ENCODE measurements at regions not wholly inside any gene's neighbourhood (a gene's known extent, or its start where the extent isn't known, plus 50 kb on each side); places are given as distances from the start of the nearest gene placed in this dataset.

- Mint-ChIP-seq H3K9me3 (ENCODE audit: low read depth) (peaks cover 2% of the 10 kb centered on the region), H3K27ac (no peak overlapping the region), H3K36me3 (no peaks in the 10 kb centered on the region), H3K4me1 (no peaks in the 10 kb centered on the region), H3K27me3 (no peaks in the 10 kb centered on the region), H3K4me3 (no peak overlapping the region)
- ATAC-seq (no peak), DNase-seq (no peak)
- CTCF ChIA-PET, result no interaction called here
Observed at GRCh38 chr6:85118652-85119235, 331.1 kb upstream of the NT5E start.

DNA sequence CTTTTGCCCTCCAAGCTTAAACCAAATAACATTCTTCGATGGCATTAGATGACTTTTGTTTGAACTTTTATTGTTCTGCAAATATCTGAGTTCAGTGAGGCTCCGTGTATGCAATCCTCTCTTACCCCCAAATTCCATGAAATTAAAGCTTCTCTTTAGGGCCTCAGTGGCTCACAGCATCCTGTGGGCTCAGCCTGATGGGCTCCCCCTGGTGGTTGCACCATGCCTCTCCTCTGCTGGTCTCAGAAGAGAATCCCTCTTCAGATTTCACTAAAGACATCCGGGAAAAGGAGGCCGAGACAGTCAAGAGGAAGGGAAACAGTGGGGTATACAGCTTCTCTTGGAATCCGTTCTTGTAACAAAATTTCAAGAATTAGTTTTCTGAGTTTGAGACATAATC, 331.6 kb upstream of the NT5E start:
- ATAC-seq, result no peak
- Mint-ChIP-seq H3K9me3 (ENCODE audit: low read depth) (peaks cover 2% of the 10 kb centered on the region), H3K4me3 (no peak overlapping the region), H3K27ac (no peak overlapping the region), H3K36me3 (no peaks in the 10 kb centered on the region), H3K4me1 (no peaks in the 10 kb centered on the region), H3K27me3 (no peaks in the 10 kb centered on the region)
- DNase-seq, result no peak
- CTCF ChIA-PET, result no interaction called here

DNA sequence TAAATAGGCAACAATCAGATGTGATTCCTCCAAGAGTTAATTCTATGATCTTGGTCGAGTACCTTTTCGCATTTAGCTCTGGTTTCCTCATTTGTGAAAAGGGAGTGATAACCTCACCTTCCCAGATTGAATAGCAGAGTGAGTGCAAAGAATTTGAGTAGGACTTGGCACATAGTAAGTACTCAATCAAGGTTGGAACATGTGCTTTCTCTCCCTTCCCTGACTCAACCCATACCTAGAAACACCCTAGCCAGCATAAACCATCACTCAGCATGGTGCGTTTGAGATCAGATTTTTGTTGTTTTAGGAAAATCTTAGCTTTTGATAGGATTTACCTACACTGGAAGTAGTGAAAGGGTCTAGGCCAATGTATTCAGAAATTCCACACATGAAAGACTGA, 333.4 kb upstream of the NT5E start:
- CTCF ChIA-PET, result no interaction called here

DNA sequence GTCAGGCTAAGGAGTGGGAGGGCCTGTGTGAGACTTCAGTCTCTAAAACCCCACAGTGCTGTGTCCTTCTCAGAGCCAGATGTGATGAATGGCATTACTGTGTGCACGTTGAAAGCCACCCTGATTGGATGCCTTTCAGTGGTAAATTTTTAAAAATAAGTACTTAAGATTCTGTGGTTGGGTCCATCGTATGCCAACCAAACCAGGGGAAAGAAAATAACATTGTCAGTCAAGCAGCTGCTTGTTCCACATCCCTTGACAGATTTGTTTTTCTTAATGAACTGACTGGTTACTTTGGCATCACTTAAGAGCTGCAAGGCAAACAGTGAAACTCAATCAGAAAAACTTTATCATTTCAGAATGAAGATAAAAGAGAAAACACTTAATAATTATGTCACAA, 334.0 kb upstream of the NT5E start:
- Mint-ChIP-seq H3K9me3 (ENCODE audit: low read depth) (peaks cover 2% of the 10 kb centered on the region), H3K4me1 (no peaks in the 10 kb centered on the region), H3K27ac (no peak overlapping the region), H3K4me3 (no peak overlapping the region), H3K27me3 (no peaks in the 10 kb centered on the region), H3K36me3 (no peaks in the 10 kb centered on the region)
- DNase-seq, result no peak
- CTCF ChIA-PET, result interaction anchor here (1.0 kb wide), 1 partner anchor 11 kb away, joined by 3 read pairs; no protein-coding TSS in a partner anchor
- no peak for ATAC-seq

More for the DNA sequence above, 333.4 kb upstream of the NT5E start:
- Mint-ChIP-seq H3K4me3 (no peak overlapping the region), H3K36me3 (no peaks in the 10 kb centered on the region), H3K4me1 (no peaks in the 10 kb centered on the region), H3K9me3 (ENCODE audit: low read depth) (peaks cover 2% of the 10 kb centered on the region), H3K27me3 (no peaks in the 10 kb centered on the region), H3K27ac (no peak overlapping the region)
- DNase-seq (no peak), ATAC-seq (no peak)

GRCh38 chr6:85115376-85115775, 334.5 kb upstream of the NT5E start:
- Mint-ChIP-seq H3K4me1 (no peaks in the 10 kb centered on the region), H3K9me3 (ENCODE audit: low read depth) (peaks cover 2% of the 10 kb centered on the region), H3K27me3 (no peaks in the 10 kb centered on the region), H3K4me3 (no peak overlapping the region), H3K27ac (no peak overlapping the region), H3K36me3 (no peaks in the 10 kb centered on the region)
- CTCF ChIA-PET, result interaction anchor here (1.0 kb wide), 1 partner anchor 12 kb away, joined by 3 read pairs; no protein-coding TSS in a partner anchor
- no peak for ATAC-seq
- no peak for DNase-seq

DNA sequence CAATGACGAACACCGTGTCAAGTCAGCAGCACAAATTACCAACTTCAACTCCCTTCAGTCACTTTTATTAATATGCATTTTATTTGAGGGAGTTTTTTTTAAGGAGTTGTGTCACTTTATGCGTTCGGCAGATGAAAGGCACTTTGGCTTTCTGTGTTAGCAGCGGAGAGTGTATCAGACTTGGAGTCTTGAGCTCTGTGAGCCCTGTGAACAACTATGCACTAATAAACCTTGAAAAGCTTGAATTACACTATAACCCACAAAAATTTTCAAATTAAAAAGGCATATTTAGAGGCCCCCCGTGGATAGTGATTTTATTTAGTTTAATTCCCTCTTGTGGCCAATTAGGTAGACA, 335.3 kb upstream of the NT5E start:
- CTCF ChIA-PET, result interaction anchor here (1.0 kb wide), 1 partner anchor 13 kb away, joined by 3 read pairs; no protein-coding TSS in a partner anchor
- peaks cover 2% of the 10 kb centered on the region for H3K9me3 Mint-ChIP-seq (ENCODE audit: low read depth)
- ATAC-seq (no peak), DNase-seq (no peak)
- no peaks in the 10 kb centered on the region for H3K4me1 Mint-ChIP-seq
- no peaks in the 10 kb centered on the region for H3K36me3 Mint-ChIP-seq
- H3K27ac Mint-ChIP-seq, result no peak overlapping the region
- H3K4me3 Mint-ChIP-seq, result no peak overlapping the region
- no peaks in the 10 kb centered on the region for H3K27me3 Mint-ChIP-seq

DNA sequence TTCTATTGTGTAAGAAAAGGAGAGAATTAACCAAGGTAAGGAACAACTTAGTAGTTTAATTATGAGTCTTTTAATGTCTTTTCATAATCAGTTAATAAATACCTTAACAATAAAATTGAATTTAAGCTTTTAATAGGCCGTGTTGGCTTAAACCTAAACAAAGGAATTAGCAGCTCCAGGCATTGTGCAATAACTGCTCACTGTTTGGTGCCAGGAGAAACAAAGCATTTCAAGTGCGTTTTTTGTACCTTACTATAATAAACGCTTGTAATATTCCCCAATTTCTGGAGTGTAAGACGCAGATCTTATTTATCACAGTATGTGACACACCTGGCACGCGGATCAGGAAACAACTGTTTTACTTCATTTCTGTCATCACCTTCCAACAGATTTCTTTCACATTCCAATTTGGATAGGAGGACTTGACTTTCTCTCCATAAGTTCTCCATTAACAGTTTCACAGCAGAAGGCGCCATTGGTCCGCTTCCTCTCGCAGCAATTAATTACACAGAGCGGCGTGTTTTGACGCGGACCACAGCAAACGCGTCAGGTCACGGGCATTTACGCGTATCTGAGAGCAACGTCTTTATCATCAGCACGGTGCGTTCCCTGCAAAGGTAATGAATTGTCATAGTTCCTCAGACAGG, 335.8 kb upstream of the NT5E start:
- CTCF ChIA-PET, result no interaction called here
- ATAC-seq, result no peak
- H3K27ac Mint-ChIP-seq, result no peak overlapping the region
- no peaks in the 10 kb centered on the region for H3K27me3 Mint-ChIP-seq
- no peaks in the 10 kb centered on the region for H3K4me1 Mint-ChIP-seq
- H3K9me3 Mint-ChIP-seq (ENCODE audit: low read depth), result peaks cover 2% of the 10 kb centered on the region
- no peak for DNase-seq
- no peak overlapping the region for H3K4me3 Mint-ChIP-seq
- H3K36me3 Mint-ChIP-seq, result no peaks in the 10 kb centered on the region

GRCh38 chr6:85112540-85112939, 337.3 kb upstream of the NT5E start:
- DNase-seq (no peak), ATAC-seq (no peak)
- no peaks in the 10 kb centered on the region for H3K36me3 Mint-ChIP-seq
- H3K4me3 Mint-ChIP-seq, result no peak overlapping the region
- CTCF ChIA-PET, result no interaction called here
- no peaks in the 10 kb centered on the region for H3K4me1 Mint-ChIP-seq
- no peaks in the 10 kb centered on the region for H3K27me3 Mint-ChIP-seq
- no peak overlapping the region for H3K27ac Mint-ChIP-seq
- no peaks in the 10 kb centered on the region for H3K9me3 Mint-ChIP-seq (ENCODE audit: low read depth)

DNA sequence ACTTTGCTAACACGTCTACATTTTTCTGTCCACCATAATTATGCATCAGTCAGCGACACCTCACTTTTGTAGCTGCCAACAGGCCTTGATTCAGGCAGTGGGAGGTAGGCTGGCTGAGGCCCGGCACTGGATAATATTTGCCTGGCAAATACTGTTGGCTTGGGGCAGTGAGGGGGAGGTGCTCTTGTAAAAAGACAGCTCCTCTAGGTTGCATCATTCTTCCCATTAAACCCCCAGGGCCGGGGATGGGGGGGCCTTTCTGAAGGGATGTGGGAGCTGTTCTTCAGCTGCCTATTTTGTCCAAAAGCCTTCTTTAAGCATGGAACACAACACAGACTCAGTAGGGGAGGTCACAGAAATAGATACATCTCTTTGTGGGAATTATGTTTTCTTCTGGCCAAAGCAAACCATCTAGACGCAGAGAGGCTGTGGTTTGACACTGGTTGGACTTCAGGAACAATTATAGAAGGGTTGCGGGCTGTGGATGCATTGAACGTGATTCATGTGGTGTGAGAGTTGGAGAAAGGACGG, 338.3 kb upstream of the NT5E start:
- Mint-ChIP-seq H3K4me1 (no peaks in the 10 kb centered on the region), H3K27me3 (no peaks in the 10 kb centered on the region), H3K27ac (no peak overlapping the region), H3K9me3 (ENCODE audit: low read depth) (no peaks in the 10 kb centered on the region), H3K36me3 (no peaks in the 10 kb centered on the region), H3K4me3 (no peak overlapping the region)
- CTCF ChIA-PET, result no interaction called here
- no peak for ATAC-seq
- DNase-seq, result no peak

GRCh38 chr6:85110943-85111342, 338.9 kb upstream of the NT5E start:
- ATAC-seq (no peak), DNase-seq (no peak)
- Mint-ChIP-seq H3K27me3 (no peaks in the 10 kb centered on the region), H3K36me3 (no peaks in the 10 kb centered on the region), H3K4me1 (no peaks in the 10 kb centered on the region), H3K4me3 (no peak overlapping the region), H3K9me3 (ENCODE audit: low read depth) (no peaks in the 10 kb centered on the region), H3K27ac (no peak overlapping the region)
- CTCF ChIA-PET, result no interaction called here

DNA sequence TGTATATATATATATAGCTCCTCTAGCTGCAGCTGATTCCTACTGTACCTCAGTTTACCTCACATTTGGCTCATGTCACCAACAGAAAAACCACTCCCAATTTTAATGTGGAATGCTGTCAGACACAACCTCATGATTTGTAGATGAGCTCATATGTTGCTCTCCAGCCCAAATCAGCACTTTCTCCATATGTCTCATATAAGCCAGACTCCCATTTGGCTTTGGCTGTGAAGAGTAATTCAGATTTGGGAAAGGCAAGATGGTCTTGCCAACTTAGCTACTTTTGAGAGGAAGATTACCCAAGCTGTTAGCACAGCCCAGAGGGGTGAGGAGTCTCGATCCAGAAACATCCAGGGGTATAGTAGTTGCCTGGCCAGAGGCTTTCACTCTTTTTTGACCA, 342.2 kb upstream of the NT5E start:
- Mint-ChIP-seq H3K9me3 (ENCODE audit: low read depth) (no peaks in the 10 kb centered on the region), H3K27me3 (no peaks in the 10 kb centered on the region), H3K4me3 (no peak overlapping the region), H3K4me1 (no peaks in the 10 kb centered on the region), H3K36me3 (no peaks in the 10 kb centered on the region), H3K27ac (no peak overlapping the region)
- no peak for ATAC-seq
- DNase-seq, result no peak
- CTCF ChIA-PET, result no interaction called here

DNA sequence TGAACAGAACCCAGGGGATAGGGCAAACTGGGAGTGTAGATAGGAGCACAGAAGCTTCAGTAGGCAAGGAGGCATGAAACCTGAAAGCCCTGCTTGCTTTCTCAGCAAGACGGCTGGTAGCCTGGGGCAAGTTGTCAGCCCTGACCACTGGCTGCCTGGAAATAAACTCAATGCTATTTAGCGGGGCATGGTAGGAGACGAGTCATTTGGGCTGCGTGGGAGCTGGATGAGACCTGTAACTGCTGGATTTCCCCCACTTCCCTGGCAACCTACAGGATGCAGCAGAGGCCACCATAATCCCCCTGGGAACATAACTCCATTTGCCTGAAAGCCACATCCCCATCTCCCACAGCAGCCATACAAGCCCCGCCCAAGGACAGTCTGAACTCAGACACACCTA, 332.6 kb upstream of the TBX18 start:
- Mint-ChIP-seq H3K27ac (no peak overlapping the region), H3K9me3 (ENCODE audit: low read depth) (peaks cover 7% of the 10 kb centered on the region), H3K36me3 (no peaks in the 10 kb centered on the region), H3K4me1 (no peaks in the 10 kb centered on the region), H3K4me3 (no peak overlapping the region), H3K27me3 (no peaks in the 10 kb centered on the region)
- CTCF ChIA-PET, result no interaction called here
- no peak for DNase-seq
- ATAC-seq, result no peak

DNA sequence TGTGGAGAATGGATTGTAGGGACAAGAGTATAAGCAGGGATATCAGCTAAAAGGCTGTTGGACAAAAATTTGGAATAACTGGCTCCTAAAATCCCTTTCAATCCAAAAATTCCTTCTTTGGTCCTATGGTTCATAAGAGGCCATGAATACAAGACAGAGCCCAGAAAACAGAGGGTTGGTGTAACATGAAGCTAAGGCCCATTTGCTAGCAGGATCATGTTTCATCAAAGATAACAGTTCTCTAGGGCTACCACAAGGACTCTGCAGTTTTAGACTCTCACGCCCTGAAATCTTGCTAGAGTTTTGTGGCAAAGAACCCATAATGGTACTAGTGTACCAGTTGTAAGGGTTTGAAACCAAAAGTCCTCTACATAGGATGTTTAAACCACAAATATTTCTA, 327.8 kb upstream of the TBX18 start:
- Mint-ChIP-seq H3K4me3 (no peak overlapping the region), H3K9me3 (ENCODE audit: low read depth) (peaks cover 3% of the 10 kb centered on the region), H3K36me3 (no peaks in the 10 kb centered on the region), H3K27ac (no peak overlapping the region), H3K4me1 (no peaks in the 10 kb centered on the region), H3K27me3 (no peaks in the 10 kb centered on the region)
- ATAC-seq, result no peak
- CTCF ChIA-PET, result no interaction called here
- no peak for DNase-seq

DNA sequence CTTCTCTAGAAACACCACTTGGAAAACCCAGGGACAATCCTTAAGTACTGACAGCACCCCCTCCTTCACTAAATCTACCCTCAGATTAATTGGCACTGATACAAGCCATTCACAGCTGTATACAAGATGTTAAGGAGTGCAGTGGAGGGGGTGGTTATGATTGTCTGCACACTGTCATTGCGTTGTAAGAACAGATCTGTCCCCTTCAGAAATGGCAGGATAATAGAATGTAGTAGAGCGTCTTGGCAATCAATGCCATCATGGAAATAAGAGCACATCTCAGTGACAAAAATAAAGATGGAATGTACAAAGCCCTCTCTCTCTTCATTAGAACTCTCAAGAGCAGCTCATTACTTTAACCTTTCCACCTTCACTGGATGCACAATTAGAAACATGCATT, 324.9 kb upstream of the TBX18 start:
- CTCF ChIA-PET, result no interaction called here
- Mint-ChIP-seq H3K36me3 (no peaks in the 10 kb centered on the region), H3K9me3 (ENCODE audit: low read depth) (peaks cover 3% of the 10 kb centered on the region), H3K27ac (no peak overlapping the region), H3K4me3 (no peak overlapping the region), H3K27me3 (no peaks in the 10 kb centered on the region), H3K4me1 (no peaks in the 10 kb centered on the region)
- ATAC-seq, result no peak
- DNase-seq, result no peak

Measured in activated CD8-positive, alpha-beta memory T cell treated with anti-CD3 and anti-CD28 coated beads, Interleukin-2, amount 10 ng/mL, durations not matched to agents 7 days and 5 days (primary cell).